HCT116 (cell line): ENCODE measurements at regions not wholly inside any gene's neighbourhood (a gene's known extent, or its start where the extent isn't known, plus 50 kb on each side); places are given as distances from the start of the nearest gene placed in this dataset.

Experiments
- ATAC-seq: fragments of 200-7000 bp; cut with Tn5 transposase; 2 replicates; pipeline ENCODE4 v1.9.1; 2020; ENCODE audit warnings: mild to moderate bottlenecking, moderate library complexity
- BruUV-seq: library from RNA; stranded (reverse); fragments of 400-500 nt; replicated peaks from 2 replicates; lab custom pipeline; 2021; lab: Mats Ljungman, UMichigan
- CTCF ChIA-PET: fragments of 300-600 bp; sonication (Branson Sonifier 250); formaldehyde crosslinking; loops from one replicate; lab custom pipeline; 2021; ENCODE audit warnings: antibody characterized with exemption; lab: Charles Lee
- POLR2A ChIA-PET: fragments of 300-600, 350-600 bp; sonication (Branson Sonifier 250); formaldehyde crosslinking; loops from one replicate; lab custom pipeline; 2021; ENCODE audit warnings: antibody characterized with exemption; lab: Charles Lee
- RAD21 ChIA-PET, 2 experiments: fragments of 300-600 bp; sonication (Branson Sonifier 250); formaldehyde crosslinking; loops; one replicate each; lab custom pipeline; 2023; ENCODE audit warnings: low total read pairs in 2 of 2; ENCODE audit not compliant: uncharacterized antibody in 2 of 2, unreplicated experiment in 2 of 2, low non-redundant PET in 1 of 2; lab: Charles Lee
- DNase-seq: peaks from one replicate; pipeline ENCODE4 v3.0.0-alpha.2; 2010; ENCODE audit warnings: low read depth, low spot score
- H2AFZ ChIP-seq: fragments of 200-600 bp; shearing (Covaris generic), sonication (generic); 2 replicates; pipeline ENCODE4 v1.6.1; 2017; ENCODE audit warnings: low read depth, mixed run types, mixed read lengths, antibody characterized with exemption, low read length; ENCODE audit not compliant: poor library complexity, severe bottlenecking
- H3K27ac ChIP-seq: 2 replicates; pipeline ENCODE4 v1.5.1; 2012; ENCODE audit warnings: low read depth, low read length
- H3K27me3 ChIP-seq: fragments of 200-600 bp; sonication (generic); 2 replicates; pipeline ENCODE4 v1.6.1; 2016; ENCODE audit warnings: mixed run types, low read length, mixed read lengths; ENCODE audit not compliant: insufficient read depth
- H3K36me3 ChIP-seq, 2 experiments: fragments of 200-500 bp in 1 of 2; fragments of 200-600 bp in 1 of 2; sonication (Bioruptor generic) in 1 of 2; sonication (generic) in 1 of 2; 2 replicates each; pipeline versions ENCODE4 v1.5.1 to v1.6.1; 2014 to 2016; ENCODE audit warnings: low read length in 2 of 2, inconsistent platforms in 1 of 2, mixed read lengths in 1 of 2, mixed run types in 1 of 2; ENCODE audit not compliant: insufficient read depth in 2 of 2, control insufficient read depth in 1 of 2
- H3K4me1 ChIP-seq, 2 experiments: fragments of 200-600 bp in 1 of 2; sonication (generic) in 1 of 2; 2 replicates each; pipeline versions ENCODE4 v1.5.1 to v1.6.1; 2012 to 2017; ENCODE audit warnings: low read length in 2 of 2, inconsistent platforms in 1 of 2, mild to moderate bottlenecking in 1 of 2, mixed read lengths in 1 of 2, mixed run types in 1 of 2, moderate library complexity in 1 of 2; ENCODE audit not compliant: insufficient read depth in 2 of 2, control insufficient read depth in 1 of 2
- H3K4me2 ChIP-seq: fragments of 200-600 bp; sonication (generic); 2 replicates; pipeline ENCODE4 v1.6.1; 2017; ENCODE audit warnings: mixed run types, low read length, mixed read lengths
- H3K4me3 ChIP-seq, 2 experiments: fragments of 200-600 bp in 1 of 2; sonication (generic) in 1 of 2; replicated peaks in 1 of 2; 2 replicates each; pipeline ENCODE4 v1.5.1; 2011 to 2016; ENCODE audit warnings: low read length in 2 of 2, control low read depth in 1 of 2, low read depth in 1 of 2, mild to moderate bottlenecking in 1 of 2, mixed read lengths in 1 of 2, mixed run types in 1 of 2
- H3K79me2 ChIP-seq: fragments of 200-600 bp; sonication (generic); 2 replicates; pipeline ENCODE4 v1.6.1; 2017; ENCODE audit warnings: mild to moderate bottlenecking, mixed run types, low read length, moderate library complexity, mixed read lengths; ENCODE audit not compliant: insufficient read depth
- H3K9ac ChIP-seq: fragments of 200-600 bp; sonication (generic); 2 replicates; pipeline ENCODE4 v1.6.1; 2016; ENCODE audit warnings: low read length, mixed read lengths
- H3K9me2 ChIP-seq: fragments of 200-600 bp; sonication (generic), shearing (Covaris generic); 2 replicates; pipeline ENCODE4 v1.6.1; 2017; ENCODE audit warnings: mixed run types, mild to moderate bottlenecking, moderate library complexity; ENCODE audit not compliant: insufficient read depth
- H3K9me3 ChIP-seq, 2 experiments: fragments of 200-500 bp in 1 of 2; fragments of 200-600 bp in 1 of 2; sonication (Bioruptor generic) in 1 of 2; sonication (generic) in 1 of 2; 2 replicates each; pipeline ENCODE4 v1.6.1; 2014 to 2017; ENCODE audit warnings: low read length in 2 of 2, mixed read lengths in 2 of 2, inconsistent platforms in 1 of 2, low read depth in 1 of 2, mild to moderate bottlenecking in 1 of 2, mixed run types in 1 of 2, moderate library complexity in 1 of 2; ENCODE audit not compliant: control insufficient read depth in 1 of 2, insufficient read depth in 1 of 2
- H4K20me1 ChIP-seq: fragments of 200-600 bp; sonication (generic), shearing (Covaris generic); 2 replicates; pipeline ENCODE4 v1.6.1; 2017; ENCODE audit warnings: mixed run types, mild to moderate bottlenecking, moderate library complexity; ENCODE audit not compliant: insufficient read depth
- CEBPB ChIP-seq: IDR thresholded peaks from 2 replicates; pipeline ENCODE4 v1.6.1; 2012; ENCODE audit warnings: low read depth
- EGR1 ChIP-seq: IDR thresholded peaks from 2 replicates; pipeline ENCODE4 v1.6.1; 2012; ENCODE audit warnings: low read depth
- ELF1 ChIP-seq: IDR thresholded peaks from 2 replicates; pipeline ENCODE4 v1.6.1; 2012; ENCODE audit warnings: low read depth, borderline replicate concordance
- EZH2 ChIP-seq: fragments of 200-600 bp; sonication (generic); IDR thresholded peaks from 2 replicates; pipeline ENCODE4 v1.6.1; 2017; ENCODE audit warnings: antibody characterized with exemption, mixed run types
- EZH2phosphoT487 ChIP-seq: fragments of 200-600 bp; IDR thresholded peaks from 2 replicates; pipeline ENCODE4 v1.6.1; 2018; ENCODE audit warnings: antibody characterized with exemption, borderline replicate concordance
- POLR2AphosphoS5 ChIP-seq: IDR thresholded peaks from 2 replicates; pipeline ENCODE4 v1.6.1; 2011; ENCODE audit warnings: mild to moderate bottlenecking, low read depth, low read length, moderate library complexity
- RAD21 ChIP-seq: IDR thresholded peaks from 2 replicates; pipeline ENCODE4 v1.6.1; 2012; ENCODE audit warnings: low read depth, mild to moderate bottlenecking
- SIN3A ChIP-seq: IDR thresholded peaks from 2 replicates; pipeline ENCODE4 v1.6.1; 2012; ENCODE audit warnings: low read depth
- SP1 ChIP-seq: IDR thresholded peaks from 2 replicates; pipeline ENCODE4 v1.6.1; 2012; ENCODE audit warnings: low read depth
- SRF ChIP-seq: IDR thresholded peaks from 2 replicates; pipeline ENCODE4 v1.6.1; 2012; ENCODE audit warnings: low read depth
- ZFX ChIP-seq: fragments of 450-650 bp; IDR thresholded peaks from 2 replicates; pipeline ENCODE4 v1.6.1; 2017
- ZNF274 ChIP-seq: fragments of 200-500 bp; sonication (Bioruptor generic); IDR thresholded peaks from 2 replicates; pipeline ENCODE4 v1.6.1; 2014; ENCODE audit warnings: mild to moderate bottlenecking, low read depth, low read length, inconsistent platforms
- intact Hi-C: fragments of 100-400 bp; cut with micrococcal nuclease; formaldehyde crosslinking; loops from 2 replicates; pipeline ENCODE4 v1.10.0; 2022
- TF ChIP-seq, protein P1 (sequence below): IDR thresholded peaks from 2 replicates; pipeline ENCODE4 v1.6.1; 2012; ENCODE audit warnings: low read depth
- TF ChIP-seq, protein P2 (sequence below): IDR thresholded peaks from 2 replicates; pipeline ENCODE4 v1.6.1; 2012
- TF ChIP-seq, protein P3 (sequence below), 3 experiments: fragments of 200-600 bp in 1 of 3; sonication (generic) in 1 of 3; IDR thresholded peaks in 2 of 3; conservative IDR thresholded peaks in 1 of 3; 2 replicates each; pipeline ENCODE4 v1.5.1; 2012 to 2017; ENCODE audit warnings: low read depth in 2 of 3, low read length in 2 of 3, antibody characterized with exemption in 1 of 3, borderline replicate concordance in 1 of 3, control low read depth in 1 of 3, mild to moderate bottlenecking in 1 of 3, mixed read lengths in 1 of 3, mixed run types in 1 of 3, moderate library complexity in 1 of 3; ENCODE audit not compliant: insufficient read depth in 1 of 3

DNA sequence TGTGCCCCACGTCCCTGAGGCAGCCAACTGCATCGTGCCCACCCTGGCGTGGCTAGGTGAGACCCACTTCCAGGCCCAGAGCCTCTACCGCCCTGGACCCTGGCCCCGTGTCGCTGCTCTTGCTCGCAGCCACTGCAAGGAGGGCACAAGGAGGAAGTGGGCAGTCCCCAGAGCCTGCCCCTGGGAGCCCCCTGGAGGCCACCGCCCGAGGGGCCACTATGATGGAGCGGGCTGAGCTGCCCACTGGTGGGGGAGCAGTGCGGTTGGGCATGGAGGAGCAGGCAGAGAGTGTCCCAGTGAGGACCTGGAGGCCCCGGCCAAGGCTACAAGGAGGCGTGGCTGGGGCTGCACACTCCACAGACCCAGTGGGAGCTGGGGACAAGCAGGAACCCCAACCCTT lies 323.6 kb downstream of the PCNX1 start (continued):
- TF ChIP-seq, protein P1, sequence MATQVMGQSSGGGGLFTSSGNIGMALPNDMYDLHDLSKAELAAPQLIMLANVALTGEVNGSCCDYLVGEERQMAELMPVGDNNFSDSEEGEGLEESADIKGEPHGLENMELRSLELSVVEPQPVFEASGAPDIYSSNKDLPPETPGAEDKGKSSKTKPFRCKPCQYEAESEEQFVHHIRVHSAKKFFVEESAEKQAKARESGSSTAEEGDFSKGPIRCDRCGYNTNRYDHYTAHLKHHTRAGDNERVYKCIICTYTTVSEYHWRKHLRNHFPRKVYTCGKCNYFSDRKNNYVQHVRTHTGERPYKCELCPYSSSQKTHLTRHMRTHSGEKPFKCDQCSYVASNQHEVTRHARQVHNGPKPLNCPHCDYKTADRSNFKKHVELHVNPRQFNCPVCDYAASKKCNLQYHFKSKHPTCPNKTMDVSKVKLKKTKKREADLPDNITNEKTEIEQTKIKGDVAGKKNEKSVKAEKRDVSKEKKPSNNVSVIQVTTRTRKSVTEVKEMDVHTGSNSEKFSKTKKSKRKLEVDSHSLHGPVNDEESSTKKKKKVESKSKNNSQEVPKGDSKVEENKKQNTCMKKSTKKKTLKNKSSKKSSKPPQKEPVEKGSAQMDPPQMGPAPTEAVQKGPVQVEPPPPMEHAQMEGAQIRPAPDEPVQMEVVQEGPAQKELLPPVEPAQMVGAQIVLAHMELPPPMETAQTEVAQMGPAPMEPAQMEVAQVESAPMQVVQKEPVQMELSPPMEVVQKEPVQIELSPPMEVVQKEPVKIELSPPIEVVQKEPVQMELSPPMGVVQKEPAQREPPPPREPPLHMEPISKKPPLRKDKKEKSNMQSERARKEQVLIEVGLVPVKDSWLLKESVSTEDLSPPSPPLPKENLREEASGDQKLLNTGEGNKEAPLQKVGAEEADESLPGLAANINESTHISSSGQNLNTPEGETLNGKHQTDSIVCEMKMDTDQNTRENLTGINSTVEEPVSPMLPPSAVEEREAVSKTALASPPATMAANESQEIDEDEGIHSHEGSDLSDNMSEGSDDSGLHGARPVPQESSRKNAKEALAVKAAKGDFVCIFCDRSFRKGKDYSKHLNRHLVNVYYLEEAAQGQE: no peak
- TF ChIP-seq POLR2AphosphoS5: no peak
- TF ChIP-seq EGR1: no peak
- TF ChIP-seq SP1: no peak
- TF ChIP-seq SIN3A: no peak
- no peak for TF ChIP-seq RAD21

DNA sequence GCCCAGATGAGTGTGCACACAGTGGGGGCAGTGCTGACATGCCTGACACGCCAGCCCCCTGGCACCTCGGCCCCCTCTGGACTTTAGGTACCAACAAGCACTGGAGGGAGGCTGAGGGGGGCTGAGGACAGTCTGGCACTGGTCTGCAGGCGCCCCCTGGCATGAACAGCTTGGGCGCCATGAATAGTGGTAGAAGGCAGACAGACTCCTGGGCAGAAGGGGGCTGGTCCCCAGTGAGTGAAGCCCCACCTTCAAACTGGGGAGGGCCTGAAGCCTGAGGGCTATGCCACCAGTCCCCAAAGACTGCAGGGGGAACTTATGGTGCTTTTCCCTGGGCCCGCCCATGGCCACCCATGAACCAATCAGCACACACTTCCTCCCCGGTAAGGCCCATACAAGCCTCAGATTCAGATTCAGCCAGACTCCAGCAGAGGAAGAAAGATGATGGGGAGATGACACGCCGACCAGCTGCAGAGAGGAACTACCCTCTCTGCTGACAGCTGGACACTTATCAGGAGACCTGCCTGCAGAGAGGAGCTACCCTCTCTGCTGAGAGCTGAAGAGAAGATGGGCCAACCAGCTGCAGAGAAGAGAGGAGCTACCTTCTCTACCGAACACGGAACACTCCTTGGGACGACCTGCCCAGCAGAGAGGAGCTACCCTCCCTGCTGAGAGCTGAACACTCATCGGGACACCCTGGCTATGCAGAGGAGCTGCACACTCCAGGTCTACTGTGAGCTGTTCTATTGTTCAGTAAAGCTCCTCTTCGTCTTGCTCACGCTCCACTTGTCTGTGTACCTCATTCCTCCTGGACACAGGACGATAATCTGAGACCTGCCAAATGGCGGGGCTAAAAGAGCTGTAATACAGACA lies 324.5 kb downstream of the PCNX1 start:
- H3K9me2 ChIP-seq: no peaks in the 10 kb centered on the region
- no peak overlapping the region for H3K4me2 ChIP-seq
- H3K9ac ChIP-seq: no peak overlapping the region
- CTCF ChIA-PET: no interaction called here
- POLR2A ChIA-PET: no interaction called here
- no peak overlapping the region for H3K27ac ChIP-seq
- DNase-seq (no peak), ATAC-seq (peak; percentile 83)
- no peaks in the 10 kb centered on the region for H4K20me1 ChIP-seq
- intact Hi-C loops: no loop called here
- RAD21 ChIA-PET: no interaction called here
- no TSS peak for BruUV-seq
- H2AFZ ChIP-seq: peak overlapping the region; percentile 51
- H3K9me3 ChIP-seq: no peaks in the 10 kb centered on the region
- peaks cover 0 to 4% of the 10 kb centered on the region in 2 experiments; a peak in 1 of 4 replicates for H3K4me1 ChIP-seq
- no peaks in the 10 kb centered on the region for H3K27me3 ChIP-seq
- H3K79me2 ChIP-seq: no peaks in the 10 kb centered on the region
- no peaks in the 10 kb centered on the region for H3K36me3 ChIP-seq
- no peak overlapping the region for H3K4me3 ChIP-seq
- TF ChIP-seq ZFX: no peak
- TF ChIP-seq ELF1: no peak
- TF ChIP-seq EZH2phosphoT487: no peak
- no peak for TF ChIP-seq CEBPB
- TF ChIP-seq, protein P1: no peak
- no peak for TF ChIP-seq SRF
- no peak for TF ChIP-seq EZH2
- TF ChIP-seq, protein P2, sequence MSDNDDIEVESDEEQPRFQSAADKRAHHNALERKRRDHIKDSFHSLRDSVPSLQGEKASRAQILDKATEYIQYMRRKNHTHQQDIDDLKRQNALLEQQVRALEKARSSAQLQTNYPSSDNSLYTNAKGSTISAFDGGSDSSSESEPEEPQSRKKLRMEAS: no peak
- TF ChIP-seq, protein P3, sequence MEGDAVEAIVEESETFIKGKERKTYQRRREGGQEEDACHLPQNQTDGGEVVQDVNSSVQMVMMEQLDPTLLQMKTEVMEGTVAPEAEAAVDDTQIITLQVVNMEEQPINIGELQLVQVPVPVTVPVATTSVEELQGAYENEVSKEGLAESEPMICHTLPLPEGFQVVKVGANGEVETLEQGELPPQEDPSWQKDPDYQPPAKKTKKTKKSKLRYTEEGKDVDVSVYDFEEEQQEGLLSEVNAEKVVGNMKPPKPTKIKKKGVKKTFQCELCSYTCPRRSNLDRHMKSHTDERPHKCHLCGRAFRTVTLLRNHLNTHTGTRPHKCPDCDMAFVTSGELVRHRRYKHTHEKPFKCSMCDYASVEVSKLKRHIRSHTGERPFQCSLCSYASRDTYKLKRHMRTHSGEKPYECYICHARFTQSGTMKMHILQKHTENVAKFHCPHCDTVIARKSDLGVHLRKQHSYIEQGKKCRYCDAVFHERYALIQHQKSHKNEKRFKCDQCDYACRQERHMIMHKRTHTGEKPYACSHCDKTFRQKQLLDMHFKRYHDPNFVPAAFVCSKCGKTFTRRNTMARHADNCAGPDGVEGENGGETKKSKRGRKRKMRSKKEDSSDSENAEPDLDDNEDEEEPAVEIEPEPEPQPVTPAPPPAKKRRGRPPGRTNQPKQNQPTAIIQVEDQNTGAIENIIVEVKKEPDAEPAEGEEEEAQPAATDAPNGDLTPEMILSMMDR (IDR thresholded peaks at IDR 0.05 in 2 of 3, conservative IDR thresholded peaks at IDR 0.05 in 1 of 3; ENCODE audit: borderline replicate concordance in 1 of 3, insufficient read depth in 1 of 3, low read depth in 2 of 3, low read length in 2 of 3): no peak
- no peak for TF ChIP-seq ZNF274
- no peak for TF ChIP-seq RAD21
- no peak for TF ChIP-seq EGR1
- no peak for TF ChIP-seq SIN3A
